ENCODE measurements at regions not wholly inside any gene's neighbourhood (a gene's known extent, or its start where the extent isn't known, plus 50 kb on each side); places are given as distances from the start of the nearest gene placed in this dataset.

DNA sequence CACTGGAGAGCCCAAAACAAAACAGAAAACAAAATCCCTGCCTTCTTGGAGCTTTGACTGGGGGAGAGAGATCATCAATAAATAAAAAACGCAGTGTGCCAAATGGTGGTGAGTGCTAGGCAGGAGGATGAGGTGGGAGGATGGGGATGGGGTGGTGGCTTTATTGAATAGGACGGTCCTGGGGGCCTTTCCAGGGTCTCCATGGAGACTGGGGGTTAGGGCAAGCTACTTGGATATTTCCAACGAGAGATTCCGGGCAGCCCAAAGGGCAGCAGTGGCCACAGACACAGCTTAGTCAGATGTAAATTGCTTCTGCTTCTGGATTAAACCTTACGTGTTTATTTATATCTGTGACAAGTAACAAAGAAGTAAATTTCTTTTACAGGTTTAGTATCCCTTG lies 700.1 kb downstream of the QKI start:
- Histone ChIP-seq H3K4me1 (ENCODE audit: control insufficient read depth, insufficient read depth, low read length) (peaks cover under 1% of the 10 kb centered on the region), H3K27ac (ENCODE audit: low read length) (no peak overlapping the region), H3K9me3 (ENCODE audit: control insufficient read depth, low read length) (no peaks in the 10 kb centered on the region), H3K27me3 (ENCODE audit: control insufficient read depth, insufficient read depth) (no peaks in the 10 kb centered on the region), H3K4me3 (ENCODE audit: low read length) (no peak overlapping the region)
- intact Hi-C loops (cut with DNase I) = no loop called here
- 80% methylated on average over 5 of the region's 5 CpGs for WGBS
- ATAC-seq (no peak), DNase-seq (no peak)

- intact Hi-C loops (cut with DNase I) = no loop called here
- peaks cover 4% of the 10 kb centered on the region for H3K4me1 ChIP-seq (ENCODE audit: control insufficient read depth, insufficient read depth, low read length)
- no peak for ATAC-seq
- H3K9me3 ChIP-seq (ENCODE audit: control insufficient read depth, low read length) = no peaks in the 10 kb centered on the region
- H3K27me3 ChIP-seq (ENCODE audit: control insufficient read depth, insufficient read depth) = no peaks in the 10 kb centered on the region
- no peak for DNase-seq
- H3K4me3 ChIP-seq (ENCODE audit: low read length) = no peak overlapping the region
- WGBS = 92% methylated on average over 4 of the region's 4 CpGs
- no peak overlapping the region for H3K27ac ChIP-seq (ENCODE audit: low read length)
These were observed 699.5 kb downstream of the QKI start for GRCh38 chr6:164114051-164114450.

DNA sequence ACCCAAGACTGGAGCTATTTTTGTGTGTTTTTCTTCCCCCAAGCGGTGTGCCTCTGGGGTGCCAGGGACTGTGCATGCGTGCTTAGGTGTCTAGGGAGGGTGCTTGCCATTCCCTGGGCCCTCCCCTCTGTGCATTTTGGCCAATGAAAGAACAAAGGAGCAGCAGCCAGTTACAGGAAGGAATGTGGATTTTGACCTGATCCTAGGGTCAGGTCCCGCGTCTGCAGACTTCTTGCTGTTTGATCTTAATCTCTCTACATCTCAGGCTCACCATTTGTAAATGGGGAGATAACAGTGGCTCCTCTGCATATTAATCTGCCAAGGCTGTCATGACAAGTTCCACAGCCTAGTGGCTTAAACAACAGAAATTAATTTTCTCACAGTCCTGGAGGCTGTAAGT lies 699.1 kb downstream of the QKI start:
- no peak for ATAC-seq
- intact Hi-C loops (cut with DNase I) = no loop called here
- no peaks in the 10 kb centered on the region for H3K27me3 ChIP-seq (ENCODE audit: control insufficient read depth, insufficient read depth)
- no peak overlapping the region for H3K27ac ChIP-seq (ENCODE audit: low read length)
- DNase-seq = no peak
- 93% methylated on average over 4 of the region's 4 CpGs for WGBS
- no peak overlapping the region for H3K4me3 ChIP-seq (ENCODE audit: low read length)
- peaks cover 4% of the 10 kb centered on the region for H3K4me1 ChIP-seq (ENCODE audit: control insufficient read depth, insufficient read depth, low read length)
- no peaks in the 10 kb centered on the region for H3K9me3 ChIP-seq (ENCODE audit: control insufficient read depth, low read length)

- Histone ChIP-seq H3K4me3 (ENCODE audit: low read length) (no peak overlapping the region), H3K4me1 (ENCODE audit: control insufficient read depth, insufficient read depth, low read length) (peaks cover 9% of the 10 kb centered on the region), H3K9me3 (ENCODE audit: control insufficient read depth, low read length) (no peaks in the 10 kb centered on the region), H3K27ac (ENCODE audit: low read length) (peak overlapping the region; percentile 97), H3K27me3 (ENCODE audit: control insufficient read depth, insufficient read depth) (no peaks in the 10 kb centered on the region)
- peak in 1 of 2 donors; percentile 34 for ATAC-seq
- peak; percentile 58 to 77 (median 74) for DNase-seq
- WGBS = 33% methylated on average over 6 of the region's 6 CpGs
- intact Hi-C loops (cut with DNase I) = loop anchor here (5.0 to 10.0 kb wide), 8 partner anchors 145 to 935 kb away; partner anchors contain the start of gene QKI (in 2 of the 4)
These were observed 695.2 kb downstream of the QKI start for GRCh38 chr6:164109770-164110140.

DNA sequence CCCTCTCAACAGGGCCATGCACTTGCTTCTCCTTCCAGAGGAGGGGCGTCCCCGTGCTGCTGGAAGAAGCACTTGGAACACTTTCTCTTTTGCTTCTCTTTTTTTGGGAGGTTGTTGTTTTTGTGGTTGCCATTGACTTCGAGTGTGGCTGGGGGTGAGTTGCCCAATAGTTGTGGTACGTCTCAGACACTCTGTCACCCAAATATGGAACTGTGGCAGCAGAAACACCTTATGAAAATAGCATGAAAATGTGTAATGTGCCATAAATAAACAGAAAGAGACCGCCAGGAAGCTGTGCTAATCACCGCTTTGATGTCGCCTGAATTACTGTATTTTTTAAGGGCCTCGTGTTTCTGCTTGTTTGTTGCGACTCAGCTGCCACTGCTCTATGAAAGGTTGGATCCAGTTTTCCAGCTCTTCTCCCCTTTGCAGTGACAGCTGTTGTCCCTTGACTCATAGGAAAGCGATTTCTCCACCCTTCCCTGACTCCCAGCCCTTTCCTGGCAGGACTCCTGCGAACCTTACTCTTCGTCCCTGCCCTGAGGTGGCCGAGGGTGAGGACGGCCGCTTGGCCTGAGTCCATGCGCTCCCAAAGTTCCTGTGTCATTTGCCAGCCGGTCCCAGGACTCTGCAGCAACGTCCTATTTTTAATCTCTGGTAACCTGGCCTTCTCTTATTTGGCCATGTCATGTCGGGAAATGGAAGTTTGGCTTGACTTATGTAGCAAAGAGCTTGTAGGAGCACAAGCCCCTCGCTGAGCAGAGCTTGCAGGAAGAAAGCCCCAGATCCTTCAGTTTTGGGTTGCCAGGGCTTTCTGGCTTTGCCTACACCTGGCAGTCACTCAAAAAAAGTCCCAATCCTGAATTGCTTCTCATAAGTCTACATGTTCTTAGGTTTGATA lies 694.6 kb downstream of the QKI start:
- peak overlapping the region; percentile 19 for H3K4me3 ChIP-seq (ENCODE audit: low read length)
- no peaks in the 10 kb centered on the region for H3K9me3 ChIP-seq (ENCODE audit: control insufficient read depth, low read length)
- DNase-seq (peak; percentile 89 to 93 (median 91)), ATAC-seq (peak; percentile 85 to 87)
- no peaks in the 10 kb centered on the region for H3K27me3 ChIP-seq (ENCODE audit: control insufficient read depth, insufficient read depth)
- H3K27ac ChIP-seq (ENCODE audit: low read length) = peak overlapping the region; percentile 97
- intact Hi-C loops (cut with DNase I) = loop anchor here (5.0 to 10.0 kb wide), 8 partner anchors 144 to 934 kb away; partner anchors contain the start of gene QKI (in 2 of the 4)
- peaks cover 9% of the 10 kb centered on the region for H3K4me1 ChIP-seq (ENCODE audit: control insufficient read depth, insufficient read depth, low read length)
- WGBS = 16% methylated on average over 20 of the region's 20 CpGs

DNA sequence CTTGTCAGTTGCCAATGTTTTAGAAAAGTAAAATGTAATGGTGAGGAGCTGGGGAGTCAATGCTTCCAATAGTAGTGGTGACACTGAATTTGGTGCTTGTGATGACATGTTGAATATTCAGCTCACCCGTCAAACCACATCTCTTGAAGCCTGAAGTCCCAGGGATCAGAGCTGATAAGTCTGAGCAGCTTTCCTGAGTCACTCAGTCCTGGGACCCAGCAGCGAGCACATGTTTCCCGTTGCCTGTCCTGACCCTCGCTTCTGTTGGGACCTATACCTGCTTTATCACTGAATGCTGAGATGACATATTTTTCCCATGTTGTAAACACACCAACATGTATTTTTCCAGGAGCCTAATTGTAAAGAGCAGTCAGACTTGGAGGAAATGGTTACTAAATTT lies 693.6 kb downstream of the QKI start:
- Histone ChIP-seq H3K27me3 (ENCODE audit: control insufficient read depth, insufficient read depth) (no peaks in the 10 kb centered on the region), H3K9me3 (ENCODE audit: control insufficient read depth, low read length) (no peaks in the 10 kb centered on the region), H3K4me3 (ENCODE audit: low read length) (no peak overlapping the region), H3K27ac (ENCODE audit: low read length) (peak overlapping the region; percentile 97), H3K4me1 (ENCODE audit: control insufficient read depth, insufficient read depth, low read length) (peaks cover 9% of the 10 kb centered on the region)
- ATAC-seq = peak; percentile 11 to 51
- DNase-seq = peak in 1 of 3 donors; percentile 30
- 44% methylated on average over 4 of the region's 4 CpGs for WGBS
- intact Hi-C loops (cut with DNase I) = loop anchor here (5.0 to 10.0 kb wide), 8 partner anchors 143 to 933 kb away; partner anchors contain the start of gene QKI (in 2 of the 4)

DNA sequence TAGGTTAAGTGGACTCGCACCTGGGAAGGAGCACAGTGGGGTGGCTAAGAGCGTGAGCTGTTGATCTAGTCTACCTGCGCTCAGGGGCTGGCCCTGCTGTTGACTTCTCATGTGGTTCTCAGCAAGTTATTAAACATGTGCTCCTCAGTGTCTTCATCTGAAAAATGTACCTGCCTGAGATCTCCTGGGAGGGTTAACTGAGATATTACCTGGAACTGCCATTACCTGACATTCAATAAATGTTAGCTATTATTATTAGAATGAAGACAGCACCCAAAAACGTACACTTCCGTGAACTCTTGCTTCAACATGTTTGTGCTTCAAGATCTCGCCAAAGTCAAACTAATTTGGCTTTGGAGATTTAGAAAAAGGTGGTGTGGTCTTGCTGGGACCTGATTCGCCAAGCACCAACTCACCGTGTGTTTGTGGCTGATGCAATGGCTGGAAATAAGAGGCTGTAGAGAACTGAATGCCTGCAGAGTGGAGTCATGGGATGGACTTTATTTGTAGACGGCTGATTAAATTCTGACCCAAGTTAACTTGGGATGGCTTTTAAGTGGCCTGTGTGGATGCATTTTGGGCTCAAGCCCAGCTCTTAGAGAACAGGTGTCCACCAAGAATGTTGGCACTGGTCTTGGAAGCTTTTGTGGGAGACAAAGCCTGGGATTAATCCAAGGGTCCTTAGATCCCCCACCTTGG lies 692.9 kb downstream of the QKI start:
- Histone ChIP-seq H3K9me3 (ENCODE audit: control insufficient read depth, low read length) (no peaks in the 10 kb centered on the region), H3K4me1 (ENCODE audit: control insufficient read depth, insufficient read depth, low read length) (peaks cover 9% of the 10 kb centered on the region), H3K27ac (ENCODE audit: low read length) (peak overlapping the region; percentile 97), H3K4me3 (ENCODE audit: low read length) (no peak overlapping the region), H3K27me3 (ENCODE audit: control insufficient read depth, insufficient read depth) (no peaks in the 10 kb centered on the region)
- WGBS = 74% methylated on average over 9 of the region's 9 CpGs
- ATAC-seq (peak; percentile 33 to 39), DNase-seq (peak in 1 of 3 donors; percentile 18)
- intact Hi-C loops (cut with DNase I) = loop anchor here (5.0 to 10.0 kb wide), 8 partner anchors 143 to 933 kb away; partner anchors contain the start of gene QKI (in 2 of the 4)

GRCh38 chr6:164106345-164106769 lies 691.8 kb downstream of the QKI start:
- 68% methylated on average over 17 of the region's 17 CpGs for WGBS
- Histone ChIP-seq H3K4me3 (ENCODE audit: low read length) (no peak overlapping the region), H3K27me3 (ENCODE audit: control insufficient read depth, insufficient read depth) (no peaks in the 10 kb centered on the region), H3K9me3 (ENCODE audit: control insufficient read depth, low read length) (no peaks in the 10 kb centered on the region), H3K4me1 (ENCODE audit: control insufficient read depth, insufficient read depth, low read length) (peaks cover 9% of the 10 kb centered on the region), H3K27ac (ENCODE audit: low read length) (peak overlapping the region; percentile 94)
- peak; percentile 63 to 86 (median 80) for DNase-seq
- intact Hi-C loops (cut with DNase I) = loop anchor here (5.0 to 10.0 kb wide), 8 partner anchors 142 to 932 kb away; partner anchors contain the start of gene QKI (in 2 of the 4)
- peak; percentile 44 to 49 for ATAC-seq

GRCh38 chr6:164105705-164106104 lies 691.2 kb downstream of the QKI start:
- Histone ChIP-seq H3K27ac (ENCODE audit: low read length) (peak overlapping the region; percentile 94), H3K4me1 (ENCODE audit: control insufficient read depth, insufficient read depth, low read length) (peaks cover 9% of the 10 kb centered on the region), H3K4me3 (ENCODE audit: low read length) (no peak overlapping the region), H3K9me3 (ENCODE audit: control insufficient read depth, low read length) (no peaks in the 10 kb centered on the region), H3K27me3 (ENCODE audit: control insufficient read depth, insufficient read depth) (no peaks in the 10 kb centered on the region)
- intact Hi-C loops (cut with DNase I) = loop anchor here (5.0 to 10.0 kb wide), 8 partner anchors 141 to 931 kb away; partner anchors contain the start of gene QKI (in 2 of the 4)
- no peak for ATAC-seq
- DNase-seq = peak in 1 of 3 donors; percentile 64
- WGBS = 47% methylated on average over 16 of the region's 16 CpGs

DNA sequence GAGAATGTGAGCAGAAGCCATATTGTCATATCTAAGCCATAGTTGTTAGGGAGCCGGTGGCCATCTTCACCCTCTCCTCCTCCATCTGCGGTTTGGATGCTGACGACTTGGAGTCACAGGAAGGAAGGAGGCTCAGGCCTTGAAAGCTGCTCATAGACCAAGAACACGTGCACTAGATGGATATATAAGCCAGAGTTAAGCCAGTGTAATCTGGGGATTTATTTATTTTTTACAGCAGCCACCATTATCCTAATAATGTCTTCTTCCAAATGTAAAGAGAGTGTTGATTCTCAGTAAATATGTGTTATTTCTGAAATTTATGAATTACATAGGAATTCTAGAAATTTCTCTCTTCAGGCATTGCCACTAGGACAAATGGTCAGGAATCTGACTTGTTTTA lies 689.9 kb downstream of the QKI start:
- Histone ChIP-seq H3K27ac (ENCODE audit: low read length) (peak overlapping the region; percentile 49), H3K9me3 (ENCODE audit: control insufficient read depth, low read length) (no peaks in the 10 kb centered on the region), H3K27me3 (ENCODE audit: control insufficient read depth, insufficient read depth) (no peaks in the 10 kb centered on the region), H3K4me3 (ENCODE audit: low read length) (no peak overlapping the region), H3K4me1 (ENCODE audit: control insufficient read depth, insufficient read depth, low read length) (peaks cover 5% of the 10 kb centered on the region)
- DNase-seq = no peak
- no peak for ATAC-seq
- intact Hi-C loops (cut with DNase I) = loop anchor here (10.0 kb wide), 5 partner anchors 140 to 930 kb away; partner anchors contain the start of gene QKI (in 2 of the 4)
- WGBS = 92% methylated on average over 4 of the region's 4 CpGs

Data from right cardiac atrium (tissue), 5 donors.